Chondrocyte (in vitro differentiated cells): ENCODE measurements at regions not wholly inside any gene's neighbourhood (a gene's known extent, or its start where the extent isn't known, plus 50 kb on each side); places are given as distances from the start of the nearest gene placed in this dataset.

ENCODE experiments used
- DNase-seq: peaks from one replicate; pipeline ENCODE4 v3.0.0; 2021; ENCODE audit warnings: mixed read lengths, low spot score
- H3K27ac Mint-ChIP-seq: one replicate; pipeline ENCODE4 v1.8.0; 2021; ENCODE audit warnings: mild to moderate bottlenecking, moderate library complexity, mixed read lengths; ENCODE audit not compliant: unreplicated experiment
- H3K27me3 Mint-ChIP-seq: 2 replicates; pipeline ENCODE4 v1.8.0; 2021; ENCODE audit warnings: low read depth, mixed read lengths
- H3K36me3 Mint-ChIP-seq: 2 replicates; pipeline ENCODE4 v1.8.0; 2021; ENCODE audit warnings: low read depth, mixed read lengths
- H3K4me1 Mint-ChIP-seq: 2 replicates; pipeline ENCODE4 v1.8.0; 2021; ENCODE audit warnings: low read depth, mild to moderate bottlenecking, mixed read lengths
- H3K4me3 Mint-ChIP-seq: one replicate; pipeline ENCODE4 v1.8.0; 2021; ENCODE audit warnings: mild to moderate bottlenecking, moderate library complexity, mixed read lengths; ENCODE audit not compliant: unreplicated experiment
- H3K9me3 Mint-ChIP-seq: 2 replicates; pipeline ENCODE4 v1.8.0; 2021; ENCODE audit warnings: low read depth, mixed read lengths
- TF ChIP-seq, protein P1 (sequence below): fragments of 200-600 bp; sonication (generic); IDR thresholded peaks from 2 replicates; pipeline ENCODE4 v1.5.0; 2021; ENCODE audit warnings: antibody characterized with exemption, mild to moderate bottlenecking, moderate library complexity

DNA sequence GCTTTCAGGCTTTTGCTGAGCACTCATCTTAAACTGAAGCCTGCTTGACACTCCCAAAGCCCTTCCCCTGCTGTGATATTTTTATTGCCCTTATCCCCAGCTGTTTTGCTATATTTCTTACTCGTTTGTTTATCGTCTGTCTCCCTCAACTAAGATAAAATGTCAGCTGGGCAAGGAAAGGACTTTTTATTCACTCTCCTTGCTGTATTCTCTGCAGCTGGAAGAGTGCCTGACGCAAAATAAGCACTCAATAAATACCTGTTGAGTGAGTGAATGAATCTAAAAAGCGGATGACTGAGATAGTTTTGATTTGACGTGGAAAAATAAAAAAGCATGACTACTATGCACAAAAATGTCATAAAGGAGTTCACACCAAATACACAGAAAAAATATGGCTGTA, 84.8 kb upstream of the POMGNT2 start:
- H3K4me1 Mint-ChIP-seq, result peaks cover 31% of the 10 kb centered on the region
- H3K4me3 Mint-ChIP-seq, result no peak overlapping the region
- H3K27ac Mint-ChIP-seq, result peak overlapping the region; percentile 86
- no peaks in the 10 kb centered on the region for H3K9me3 Mint-ChIP-seq
- TF ChIP-seq, protein P1, sequence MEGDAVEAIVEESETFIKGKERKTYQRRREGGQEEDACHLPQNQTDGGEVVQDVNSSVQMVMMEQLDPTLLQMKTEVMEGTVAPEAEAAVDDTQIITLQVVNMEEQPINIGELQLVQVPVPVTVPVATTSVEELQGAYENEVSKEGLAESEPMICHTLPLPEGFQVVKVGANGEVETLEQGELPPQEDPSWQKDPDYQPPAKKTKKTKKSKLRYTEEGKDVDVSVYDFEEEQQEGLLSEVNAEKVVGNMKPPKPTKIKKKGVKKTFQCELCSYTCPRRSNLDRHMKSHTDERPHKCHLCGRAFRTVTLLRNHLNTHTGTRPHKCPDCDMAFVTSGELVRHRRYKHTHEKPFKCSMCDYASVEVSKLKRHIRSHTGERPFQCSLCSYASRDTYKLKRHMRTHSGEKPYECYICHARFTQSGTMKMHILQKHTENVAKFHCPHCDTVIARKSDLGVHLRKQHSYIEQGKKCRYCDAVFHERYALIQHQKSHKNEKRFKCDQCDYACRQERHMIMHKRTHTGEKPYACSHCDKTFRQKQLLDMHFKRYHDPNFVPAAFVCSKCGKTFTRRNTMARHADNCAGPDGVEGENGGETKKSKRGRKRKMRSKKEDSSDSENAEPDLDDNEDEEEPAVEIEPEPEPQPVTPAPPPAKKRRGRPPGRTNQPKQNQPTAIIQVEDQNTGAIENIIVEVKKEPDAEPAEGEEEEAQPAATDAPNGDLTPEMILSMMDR, result no peak
- DNase-seq, result no peak
- H3K36me3 Mint-ChIP-seq, result no peaks in the 10 kb centered on the region
- H3K27me3 Mint-ChIP-seq, result peaks cover 3% of the 10 kb centered on the region

DNA sequence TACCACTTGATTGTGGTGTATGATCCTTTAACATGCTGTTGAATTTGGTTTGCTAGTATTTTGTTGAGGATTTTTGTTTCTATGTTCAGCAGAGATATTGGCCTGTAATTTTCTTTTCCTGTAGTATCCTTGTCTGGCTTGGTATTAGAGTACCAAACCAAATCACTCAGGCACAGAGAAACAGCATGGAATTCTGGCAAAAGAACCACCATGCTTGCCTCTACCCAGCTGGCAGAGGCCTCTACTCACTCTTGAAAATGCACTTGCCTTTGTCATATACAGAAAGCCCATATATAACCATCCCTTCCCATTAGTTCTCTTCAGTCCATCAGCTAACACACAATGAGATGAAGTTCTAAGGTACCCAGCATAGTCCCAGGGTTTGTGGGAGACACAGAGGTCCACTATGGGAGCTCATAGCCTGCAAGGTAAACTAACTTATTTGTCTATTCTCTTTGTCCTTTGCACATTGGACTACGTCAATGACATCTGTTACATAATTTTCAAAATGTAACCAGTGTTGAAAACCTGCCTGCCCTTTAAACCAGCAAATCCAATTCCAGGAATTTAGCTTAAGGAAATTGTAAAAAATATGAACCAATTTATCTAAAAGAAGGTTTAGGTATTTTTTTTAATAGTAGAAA, 82.1 kb upstream of the POMGNT2 start:
- peaks cover 30% of the 10 kb centered on the region for H3K4me1 Mint-ChIP-seq
- H3K27ac Mint-ChIP-seq, result no peak overlapping the region
- H3K4me3 Mint-ChIP-seq, result no peak overlapping the region
- TF ChIP-seq, protein P1, result no peak
- H3K27me3 Mint-ChIP-seq, result no peaks in the 10 kb centered on the region
- H3K36me3 Mint-ChIP-seq, result no peaks in the 10 kb centered on the region
- no peaks in the 10 kb centered on the region for H3K9me3 Mint-ChIP-seq
- no peak for DNase-seq

DNA sequence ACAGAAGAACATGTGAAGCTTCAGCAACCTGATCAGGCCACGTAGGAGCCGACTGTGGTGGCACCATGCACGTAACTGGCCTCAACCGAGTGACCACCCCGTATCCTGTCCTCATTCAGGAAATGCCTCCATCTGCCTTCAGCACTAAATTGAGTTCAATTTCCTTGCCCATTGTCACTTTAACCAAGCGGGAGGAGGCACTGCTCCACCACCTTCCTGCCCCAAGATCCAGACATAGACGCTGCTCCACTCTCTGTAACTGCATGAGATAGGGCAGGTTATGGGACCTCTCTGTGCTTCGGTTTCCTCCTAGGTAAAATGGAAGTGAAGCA, 80.1 kb upstream of the POMGNT2 start:
- no peaks in the 10 kb centered on the region for H3K9me3 Mint-ChIP-seq
- H3K27me3 Mint-ChIP-seq, result no peaks in the 10 kb centered on the region
- H3K36me3 Mint-ChIP-seq, result no peaks in the 10 kb centered on the region
- no peak overlapping the region for H3K4me3 Mint-ChIP-seq
- peaks cover 17% of the 10 kb centered on the region for H3K4me1 Mint-ChIP-seq
- TF ChIP-seq, protein P1, result no peak
- H3K27ac Mint-ChIP-seq, result peak overlapping the region; percentile 41
- no peak for DNase-seq

DNA sequence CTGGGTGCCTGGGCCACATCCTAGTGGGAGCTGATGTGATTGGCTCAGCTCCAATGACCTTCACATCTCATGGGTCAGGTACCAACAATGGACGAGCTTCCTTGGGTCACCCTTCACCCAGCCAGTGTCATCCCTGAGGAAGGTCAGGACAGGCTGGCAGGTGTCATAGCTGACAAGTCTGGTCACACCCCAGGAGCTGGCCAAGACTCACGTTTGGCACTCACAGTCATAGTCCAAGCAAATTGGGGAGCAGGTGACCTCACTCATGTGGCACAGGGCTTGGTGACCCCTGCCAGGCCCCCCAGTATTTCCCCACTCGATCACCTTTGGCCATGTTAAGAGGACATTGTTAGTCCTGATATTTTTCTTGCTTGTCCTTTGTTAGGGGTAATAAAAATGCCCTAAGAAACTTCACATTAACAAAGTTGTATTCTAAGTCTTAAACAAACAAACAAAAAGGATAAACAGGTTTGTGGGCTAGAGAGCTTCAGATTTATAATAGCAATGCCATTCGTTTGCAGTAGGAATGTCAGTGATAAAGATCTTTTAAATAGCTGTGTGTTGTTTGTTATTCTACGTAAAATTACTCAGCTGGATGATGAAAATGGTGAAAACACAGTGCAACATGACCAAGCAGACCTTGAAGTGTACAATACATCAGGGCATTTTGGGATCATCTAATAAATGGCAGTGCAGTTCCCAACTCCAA, 79.5 kb upstream of the POMGNT2 start:
- peak overlapping the region; percentile 41 for H3K27ac Mint-ChIP-seq
- TF ChIP-seq, protein P1, result no peak
- H3K4me3 Mint-ChIP-seq, result no peak overlapping the region
- H3K36me3 Mint-ChIP-seq, result no peaks in the 10 kb centered on the region
- H3K9me3 Mint-ChIP-seq, result no peaks in the 10 kb centered on the region
- H3K27me3 Mint-ChIP-seq, result no peaks in the 10 kb centered on the region
- peaks cover 17% of the 10 kb centered on the region for H3K4me1 Mint-ChIP-seq
- no peak for DNase-seq

DNA sequence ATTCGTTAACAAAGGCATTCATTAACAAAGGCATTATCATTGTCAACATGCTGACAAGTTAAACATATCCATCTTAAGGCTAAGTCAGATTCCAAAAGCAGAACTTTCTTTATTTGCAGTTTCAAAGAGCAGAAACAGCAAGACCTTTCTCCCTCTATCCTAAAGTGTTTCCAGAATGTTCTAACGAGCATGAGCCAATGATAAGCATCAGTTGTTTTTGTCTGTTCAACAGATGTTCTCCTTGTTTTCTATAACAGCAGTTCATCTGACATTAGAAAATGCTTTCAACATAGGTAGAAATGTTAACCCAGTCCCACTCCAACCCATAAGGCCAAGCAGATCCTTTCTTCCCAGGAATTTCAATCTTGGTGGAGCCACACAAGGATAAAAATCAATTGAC, 77.6 kb upstream of the POMGNT2 start:
- peaks cover 28% of the 10 kb centered on the region for H3K4me1 Mint-ChIP-seq
- H3K9me3 Mint-ChIP-seq, result no peaks in the 10 kb centered on the region
- TF ChIP-seq, protein P1, result no peak
- no peaks in the 10 kb centered on the region for H3K27me3 Mint-ChIP-seq
- no peak for DNase-seq
- H3K27ac Mint-ChIP-seq, result no peak overlapping the region
- H3K4me3 Mint-ChIP-seq, result no peak overlapping the region
- H3K36me3 Mint-ChIP-seq, result no peaks in the 10 kb centered on the region
